ENCODE measurements at regions not wholly inside any gene's neighbourhood (a gene's known extent, or its start where the extent isn't known, plus 50 kb on each side); places are given as distances from the start of the nearest gene placed in this dataset.

DNA sequence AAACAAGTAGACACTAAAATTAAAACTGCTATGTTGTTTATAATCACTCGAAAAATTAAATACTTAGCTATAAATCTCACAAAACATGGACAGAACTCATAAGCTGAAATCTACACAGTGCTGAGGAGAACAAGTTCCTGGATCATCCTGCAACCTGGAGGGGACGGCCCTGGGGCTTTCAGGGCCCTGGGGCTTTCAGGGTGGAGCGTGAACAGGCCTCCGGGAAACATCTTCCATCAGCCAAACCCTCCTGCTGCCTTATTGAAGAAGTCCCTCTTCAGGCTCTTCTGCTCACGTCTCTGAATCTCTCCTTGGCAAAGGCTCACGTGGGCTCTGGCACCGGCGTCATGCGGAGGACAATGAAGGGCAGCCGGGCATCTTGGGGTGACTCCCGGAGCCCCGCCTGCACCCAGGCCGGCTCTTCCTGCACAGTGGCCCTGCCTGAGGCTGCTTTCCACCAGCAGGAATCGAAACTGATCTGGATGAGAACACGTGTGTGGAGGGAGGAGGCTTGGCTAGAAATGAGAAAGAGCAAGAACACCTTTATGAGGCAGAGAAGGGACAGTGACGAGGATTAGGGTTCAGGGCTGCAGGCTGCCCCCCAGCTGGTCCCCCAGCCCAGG is 127.3 kb downstream of the CDRT15L2 start:
- TF ChIP-seq POLR2A (IDR thresholded peaks at IDR 0.05; ENCODE audit: low read depth, low read length) (no peak), TAF1 (IDR thresholded peaks at IDR 0.05; ENCODE audit: borderline replicate concordance, low read depth, low read length) (no peak)
